ENCODE measurements at regions not wholly inside any gene's neighbourhood (a gene's known extent, or its start where the extent isn't known, plus 50 kb on each side); places are given as distances from the start of the nearest gene placed in this dataset.

- DNase-seq: no peak
Measured at GRCh38 chr1:36675106-36675505, 192.4 kb upstream of the CSF3R start.

GRCh38 chr1:36673202-36673601 lies 190.5 kb upstream of the CSF3R start:
- DNase-seq: peak; percentile 1

DNA sequence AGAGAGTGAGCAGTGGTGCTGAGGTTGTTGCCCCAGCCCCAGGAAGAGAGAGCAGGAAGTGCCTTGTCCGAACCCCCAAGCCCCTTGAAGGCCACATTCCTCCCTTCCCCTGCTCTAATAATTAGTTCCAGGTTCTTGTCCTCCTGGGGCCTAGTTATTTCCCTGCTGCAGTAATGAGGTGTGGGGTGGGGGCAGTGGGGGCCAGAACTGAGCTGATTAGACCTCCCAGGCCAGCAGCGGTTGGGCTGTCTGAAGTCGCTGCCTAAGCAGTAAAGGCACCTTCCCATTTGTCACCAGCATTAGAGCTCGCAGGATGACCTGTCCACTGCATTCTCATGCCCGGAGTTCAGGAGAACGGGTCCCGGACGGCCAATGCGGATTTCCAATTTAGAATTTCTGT lies 186.5 kb upstream of the CSF3R start:
- no peak for DNase-seq

DNA sequence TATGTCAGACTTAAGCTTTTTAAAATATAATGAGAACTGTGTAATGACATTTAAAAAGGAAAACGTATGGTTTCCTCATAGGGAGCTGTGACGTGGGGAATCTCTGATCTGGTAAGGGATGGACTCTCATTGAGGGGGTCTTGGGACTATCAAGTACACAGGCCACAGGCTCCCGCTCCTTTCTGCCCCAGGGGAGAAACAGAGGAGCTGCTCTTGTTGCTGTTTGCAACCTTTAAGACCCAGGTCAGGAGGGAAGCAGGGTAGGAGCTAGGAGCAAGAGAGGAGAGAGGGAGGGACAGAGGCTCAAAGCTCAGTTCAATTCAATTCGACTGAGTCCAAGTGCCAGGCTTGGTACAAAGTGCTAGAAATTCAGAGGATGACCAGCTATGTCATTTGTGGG lies 185.1 kb upstream of the CSF3R start:
- no peak for DNase-seq

DNA sequence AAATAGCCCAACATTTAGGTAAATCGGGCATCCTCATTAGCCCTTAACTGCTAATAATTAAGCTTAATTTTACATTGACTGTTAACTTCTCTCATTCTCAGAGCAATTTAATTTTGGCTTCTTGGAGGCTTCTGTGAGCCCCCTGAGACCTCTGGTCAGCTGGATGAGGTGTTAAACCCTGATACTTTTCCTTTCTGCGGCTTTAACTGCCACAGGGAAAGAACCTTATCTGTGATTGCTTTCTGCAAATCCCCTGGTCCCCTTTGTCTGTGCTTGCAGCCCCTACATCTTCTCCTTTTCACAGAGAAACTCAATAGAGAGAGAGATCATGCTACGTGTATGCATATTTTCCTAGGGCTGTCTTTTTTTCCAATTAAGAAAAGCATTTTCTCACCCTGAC lies 184.5 kb upstream of the CSF3R start:
- no peak for DNase-seq

GRCh38 chr1:36665478-36666080 lies 182.9 kb upstream of the CSF3R start:
- DNase-seq: no peak

- DNase-seq: no peak
Measured at GRCh38 chr1:36664571-36665287, 182.0 kb upstream of the CSF3R start.

DNA sequence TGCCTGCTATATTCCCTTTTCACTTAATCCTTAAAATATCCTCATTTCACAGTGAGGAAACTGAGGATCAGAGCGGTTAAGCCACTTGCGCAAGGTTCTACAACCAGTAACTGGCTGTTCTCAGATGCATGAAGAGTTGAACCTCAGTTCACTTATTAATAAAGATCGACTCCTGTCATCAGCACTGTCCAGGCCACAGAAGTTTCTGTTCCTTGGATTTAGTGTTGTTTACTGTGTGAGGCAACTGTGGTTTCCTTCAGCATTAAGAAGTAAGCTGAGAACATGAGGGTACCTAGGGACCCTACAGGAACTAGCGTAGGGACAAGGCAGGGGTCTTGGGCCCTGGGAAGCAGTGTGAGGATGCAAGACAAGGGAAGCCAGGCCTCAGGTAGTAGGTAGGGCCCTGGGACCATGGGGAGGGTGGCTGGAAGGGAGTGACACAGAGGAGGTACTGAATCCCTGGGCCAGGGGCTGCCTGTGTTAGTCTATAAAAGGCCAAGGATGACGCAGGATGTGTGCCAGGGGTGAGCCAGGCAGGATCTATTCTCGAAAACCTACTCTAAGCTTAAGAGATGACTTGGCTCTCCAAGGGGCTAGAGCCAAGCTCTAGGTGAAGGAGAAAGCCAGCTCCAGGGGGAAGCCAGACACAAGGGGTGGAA lies 181.2 kb upstream of the CSF3R start:
- no peak for DNase-seq

DNA sequence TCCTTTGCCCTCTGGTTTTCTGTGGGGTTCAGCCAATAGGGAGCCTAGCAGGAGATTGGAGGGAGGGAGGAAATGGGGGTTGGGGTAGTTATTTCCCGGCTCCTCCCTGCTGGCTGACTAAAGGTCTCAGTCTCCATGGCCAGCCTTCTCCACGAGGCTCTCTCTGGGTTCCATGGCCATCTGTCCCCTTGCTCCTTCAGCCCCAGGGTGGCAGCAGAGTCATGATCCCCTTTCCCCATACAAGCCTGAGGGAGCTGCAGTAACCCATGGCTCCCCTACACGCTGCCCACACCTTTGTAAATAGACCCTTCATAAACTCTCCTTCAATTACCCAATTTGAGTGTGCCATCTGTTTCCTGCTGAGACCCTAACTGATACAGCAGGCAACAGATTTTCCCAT lies 176.1 kb upstream of the CSF3R start:
- DNase-seq: no peak

DNA sequence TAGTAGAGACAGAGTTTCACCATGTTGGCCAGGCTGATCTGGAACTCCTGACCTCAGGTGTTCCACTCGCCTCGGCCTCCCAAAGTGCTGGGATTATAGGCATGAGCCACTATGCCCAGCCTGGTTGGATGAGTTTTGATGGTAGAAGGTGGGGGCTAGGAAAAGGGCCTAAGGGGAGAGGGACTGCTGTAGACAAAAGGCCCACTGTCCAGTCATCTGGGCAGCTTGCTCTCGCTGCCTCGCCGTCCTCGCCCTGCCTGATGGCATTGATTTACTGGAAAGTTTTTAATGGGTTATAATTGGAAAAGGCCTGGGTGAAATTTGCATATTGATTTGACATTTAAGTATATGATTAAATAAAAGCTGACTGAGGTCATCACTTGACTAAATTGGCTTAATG lies 175.1 kb upstream of the CSF3R start:
- DNase-seq: no peak

GRCh38 chr1:36656838-36657237 lies 174.1 kb upstream of the CSF3R start:
- no peak for DNase-seq

DNA sequence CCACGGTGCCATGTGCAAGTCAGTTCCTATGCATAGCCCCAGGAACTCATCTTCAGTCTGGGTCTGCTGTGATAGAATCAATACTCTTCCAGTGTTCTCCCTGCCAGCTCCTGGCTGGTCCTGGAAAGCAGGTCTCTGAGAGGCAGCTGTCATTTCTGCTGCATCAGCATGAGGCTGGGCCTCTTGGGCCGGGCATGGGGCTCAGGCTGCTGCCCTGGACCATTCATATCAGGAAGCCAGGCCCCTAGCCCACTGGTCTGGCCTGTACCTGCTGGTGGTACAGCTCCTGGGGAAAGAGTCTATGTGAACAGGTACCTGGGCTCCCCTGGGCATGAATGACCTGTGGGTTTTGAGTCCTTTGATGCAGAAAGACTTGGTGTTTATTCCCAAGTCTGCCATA lies 173.6 kb upstream of the CSF3R start:
- no peak for DNase-seq

DNA sequence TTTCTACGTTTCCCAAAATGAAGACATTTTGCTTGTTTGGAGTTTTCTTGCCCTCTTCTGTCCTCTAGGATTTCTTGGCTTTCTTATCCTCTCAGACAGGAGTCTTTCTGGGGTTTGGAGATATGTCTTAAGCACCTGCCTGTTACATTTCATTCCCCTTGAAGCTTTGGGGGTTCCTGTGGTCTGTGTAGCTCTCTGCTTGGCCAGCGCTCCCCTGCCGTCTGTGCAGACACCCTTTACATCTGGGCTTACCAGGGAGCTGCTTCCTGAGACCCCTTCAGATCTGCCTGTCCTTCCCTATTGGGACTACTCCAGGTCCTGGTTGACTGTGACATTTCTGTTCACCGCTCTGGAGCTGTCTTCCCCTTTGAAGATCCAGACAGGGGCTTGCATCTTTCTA lies 171.9 kb upstream of the CSF3R start:
- no peak for DNase-seq

DNA sequence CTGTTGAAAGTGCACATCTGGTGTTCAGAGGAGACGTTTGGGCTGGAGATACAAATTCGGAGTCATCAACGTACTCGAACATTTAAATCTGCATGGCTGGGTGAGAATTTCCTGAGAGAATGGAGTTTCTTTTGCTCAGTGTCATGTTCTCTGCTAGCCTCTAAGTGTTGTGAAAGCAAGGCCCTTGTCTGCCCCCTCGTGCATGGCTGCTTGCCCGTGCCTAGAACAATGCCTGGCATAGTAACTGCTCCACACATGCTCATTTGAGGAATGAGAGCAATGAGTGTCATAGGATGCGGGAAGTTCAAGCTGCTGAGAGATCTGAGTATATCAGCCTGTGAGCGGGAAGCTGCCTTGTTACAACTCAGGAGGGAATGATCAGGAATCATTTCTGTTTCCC lies 171.1 kb upstream of the CSF3R start:
- peak; percentile 30 for DNase-seq

- DNase-seq: no peak
Measured at GRCh38 chr1:36652586-36652985, 169.9 kb upstream of the CSF3R start.

DNA sequence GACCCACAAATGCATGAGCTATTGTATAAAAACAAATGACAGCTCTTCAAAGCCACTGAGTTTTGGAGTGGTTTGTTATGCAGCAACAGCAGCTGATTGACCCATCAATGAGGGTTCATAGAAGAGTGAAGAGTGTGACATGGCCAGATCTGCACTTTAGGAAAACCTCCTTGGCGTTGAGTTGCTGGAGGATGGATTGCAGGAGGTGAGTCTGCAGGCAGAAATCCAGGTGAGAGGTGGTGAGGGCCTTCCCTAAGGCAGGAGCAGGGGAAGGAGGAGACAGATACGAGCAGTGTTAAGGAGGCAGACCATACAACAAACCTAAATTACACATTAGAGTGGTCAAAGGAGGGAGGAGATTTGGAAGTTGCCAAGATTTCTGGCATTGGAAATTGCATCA lies 169.3 kb upstream of the CSF3R start:
- no peak for DNase-seq

GRCh38 chr1:36651176-36651910 lies 168.6 kb upstream of the CSF3R start:
- no peak for DNase-seq

DNA sequence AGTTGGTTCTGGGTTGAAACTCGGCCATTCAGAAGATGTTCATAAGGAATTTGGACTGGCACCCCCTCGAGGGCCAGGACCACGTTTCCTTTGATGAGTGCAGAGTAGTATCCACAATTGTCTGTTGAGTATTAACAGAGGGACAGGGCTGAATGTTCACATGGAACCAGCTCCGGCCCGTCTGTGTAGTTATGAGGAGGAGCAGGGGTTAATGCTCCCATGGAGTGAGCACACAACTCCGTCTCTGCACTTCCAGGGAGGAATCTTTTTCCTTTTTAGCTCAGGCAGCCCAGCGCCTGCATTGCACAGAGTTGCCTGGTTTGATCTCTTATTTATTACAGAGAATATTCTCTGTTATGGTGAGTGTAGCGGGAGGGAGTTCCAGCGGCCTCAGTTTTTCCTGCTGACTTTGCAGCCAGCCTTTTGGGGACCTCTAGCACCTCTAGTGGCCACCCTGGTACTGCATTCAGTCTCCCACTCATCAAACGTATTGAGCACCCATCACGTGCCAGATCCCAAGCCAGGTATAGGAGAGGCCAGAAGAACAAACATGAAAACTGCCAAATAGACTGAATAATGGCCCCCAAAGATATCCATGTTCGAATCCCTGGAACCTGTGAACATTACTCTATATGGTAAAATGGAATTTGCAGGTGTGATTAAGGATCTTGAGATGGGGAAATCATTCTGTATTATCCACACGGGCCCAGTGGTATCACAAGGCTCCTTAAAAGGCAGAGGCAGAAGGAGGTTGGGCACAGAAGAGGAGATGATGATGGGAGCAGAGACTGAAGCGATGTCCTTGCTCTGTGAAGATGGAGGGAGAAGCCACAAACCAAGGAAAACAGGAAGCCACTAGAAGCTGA lies 167.7 kb upstream of the CSF3R start:
- peak; percentile 48 for DNase-seq

GRCh38 chr1:36645867-36646266 lies 163.2 kb upstream of the CSF3R start:
- DNase-seq: no peak

- DNase-seq: no peak
Measured at GRCh38 chr1:36644556-36644955, 161.8 kb upstream of the CSF3R start.

DNA sequence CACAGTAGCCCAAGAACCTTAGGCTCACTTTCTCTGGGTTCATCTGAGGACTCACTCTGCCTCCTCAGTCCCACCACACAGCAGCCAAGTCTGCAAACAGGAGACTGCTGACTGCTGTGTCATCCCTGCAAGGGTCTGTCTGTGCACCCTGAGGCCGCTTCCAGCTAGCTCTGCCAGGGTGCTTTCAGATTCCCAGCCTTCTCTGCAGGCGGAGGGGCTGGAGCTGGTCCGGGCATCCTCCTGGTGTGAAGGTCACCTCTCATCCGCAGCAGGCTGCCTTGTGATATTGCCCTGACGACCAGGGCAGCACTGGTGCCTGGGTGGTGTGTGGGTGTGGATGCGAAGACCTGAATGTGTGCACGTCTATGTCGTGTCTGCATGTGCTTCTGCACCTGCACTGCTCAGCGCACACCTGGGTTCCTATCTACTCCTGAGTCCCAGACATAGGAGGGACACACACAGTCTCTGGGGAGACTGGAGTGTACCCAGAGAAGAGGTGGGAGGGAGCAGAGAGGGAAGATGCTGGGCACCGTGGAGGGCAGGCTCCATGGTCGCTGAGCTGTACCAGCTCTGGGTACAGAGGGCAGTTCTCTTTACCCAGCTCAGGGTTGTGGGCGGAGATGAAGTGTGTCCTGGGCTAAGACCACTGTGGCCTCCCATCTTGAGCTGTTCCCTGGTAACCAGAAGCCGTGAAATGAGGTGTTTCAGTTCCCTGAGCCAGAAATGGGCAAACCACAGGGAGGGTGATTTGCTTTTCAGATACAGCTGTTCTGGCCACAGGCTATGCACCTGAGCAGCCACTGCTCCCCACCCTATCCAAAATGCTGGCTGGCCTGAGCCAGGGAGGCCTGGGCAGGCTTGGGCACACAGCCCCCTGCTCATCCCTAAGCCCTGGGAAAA lies 160.9 kb upstream of the CSF3R start:
- no peak for DNase-seq

DNA sequence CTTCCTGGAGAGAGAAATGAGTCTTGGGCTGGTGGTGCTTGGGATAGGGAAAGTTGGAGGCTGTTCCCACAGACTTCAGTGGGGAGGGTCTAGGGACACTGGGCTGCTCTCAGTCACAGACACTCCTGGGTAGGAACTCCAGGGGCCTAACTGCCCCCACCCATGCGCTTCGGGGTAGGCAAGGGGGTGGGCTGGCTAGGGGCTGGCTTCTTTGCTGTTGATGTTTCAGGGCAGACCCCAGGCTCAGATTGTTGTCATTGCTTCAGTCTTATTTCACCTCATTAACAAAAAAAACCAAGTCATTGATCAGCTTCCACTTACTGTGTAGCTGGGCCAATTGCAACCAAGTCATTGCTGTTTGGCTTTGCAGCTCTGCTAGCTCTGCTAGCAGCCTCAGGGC lies 160.1 kb upstream of the CSF3R start:
- DNase-seq: no peak
